ENCODE measurements at regions not wholly inside any gene's neighbourhood (a gene's known extent, or its start where the extent isn't known, plus 50 kb on each side); places are given as distances from the start of the nearest gene placed in this dataset.

GRCh38 chr12:107228076-107228475, 134.7 kb upstream of the CRY1 start:
- TF ChIP-seq CTCF (IDR thresholded peaks at IDR 0.05; ENCODE audit: insufficient read depth, low read length): no peak
- TF ChIP-seq SPI1 (IDR thresholded peaks at IDR 0.05; ENCODE audit: borderline replicate concordance, low read depth): no peak
- no peak for TF ChIP-seq REST (IDR thresholded peaks at IDR 0.05; ENCODE audit: insufficient replicate concordance, low read depth)

All from HL-60 (cell line).